ENCODE measurements at regions not wholly inside any gene's neighbourhood (a gene's known extent, or its start where the extent isn't known, plus 50 kb on each side); places are given as distances from the start of the nearest gene placed in this dataset.
"Not testable (repeated sequence)": the region's sequence is repeated elsewhere in the genome, so short reads cannot be mapped to it uniquely, and the experiment has no call there.

- FAIRE-seq; H3K9me3 ChIP-seq (ENCODE audit: control insufficient read depth in 2 of 2, insufficient read depth in 1 of 2, low read depth in 1 of 2, low read length in 1 of 2); H3K4me1 ChIP-seq (ENCODE audit: control insufficient read depth in 3 of 3, insufficient read depth in 2 of 3, low read depth in 1 of 3, low read length in 2 of 3); H3K27ac ChIP-seq (ENCODE audit: low read depth in 1 of 3, low read length in 2 of 3); DNase-seq; H3K4me3 ChIP-seq (ENCODE audit: low read depth in 1 of 3, low read length in 3 of 3); H3K36me3 ChIP-seq (ENCODE audit: control insufficient read depth in 3 of 3, insufficient read depth in 2 of 3, low read depth in 1 of 3, low read length in 3 of 3); H3K27me3 ChIP-seq (ENCODE audit: control insufficient read depth in 3 of 3, insufficient read depth in 3 of 3, low read length in 3 of 3): not testable (repeated sequence)
- no CpG with 5 or more reads among the region's 5 CpGs for WGBS, 3 donors
Observed at GRCh38 chr1:196366-196765, 255.1 kb downstream of the OR4F29 start.

- H3K4me1 ChIP-seq (ENCODE audit: control insufficient read depth in 3 of 3, insufficient read depth in 2 of 3, low read depth in 1 of 3, low read length in 2 of 3); FAIRE-seq; H3K4me3 ChIP-seq (ENCODE audit: low read depth in 1 of 3, low read length in 3 of 3); H3K36me3 ChIP-seq (ENCODE audit: control insufficient read depth in 3 of 3, insufficient read depth in 2 of 3, low read depth in 1 of 3, low read length in 3 of 3); H3K27ac ChIP-seq (ENCODE audit: low read depth in 1 of 3, low read length in 2 of 3); H3K9me3 ChIP-seq (ENCODE audit: control insufficient read depth in 2 of 2, insufficient read depth in 1 of 2, low read depth in 1 of 2, low read length in 1 of 2); H3K27me3 ChIP-seq (ENCODE audit: control insufficient read depth in 3 of 3, insufficient read depth in 3 of 3, low read length in 3 of 3): not testable (repeated sequence)
- peak in 1 of 2 donors; percentile 2 for DNase-seq
- WGBS, 3 donors, result 65 to 80% (median 77%) methylated on average over 10 to 16 of the region's 19 CpGs
Observed at GRCh38 chr1:191296-192049, 260.0 kb downstream of the OR4F29 start.

- 54 to 81% (median 73%) methylated on average over 4 of the region's 6 CpGs for WGBS, 3 donors
- not testable (repeated sequence) for FAIRE-seq; H3K27ac ChIP-seq (ENCODE audit: low read depth in 1 of 3, low read length in 2 of 3); DNase-seq; H3K36me3 ChIP-seq (ENCODE audit: control insufficient read depth in 3 of 3, insufficient read depth in 2 of 3, low read depth in 1 of 3, low read length in 3 of 3); H3K4me3 ChIP-seq (ENCODE audit: low read depth in 1 of 3, low read length in 3 of 3); H3K4me1 ChIP-seq (ENCODE audit: control insufficient read depth in 3 of 3, insufficient read depth in 2 of 3, low read depth in 1 of 3, low read length in 2 of 3); H3K27me3 ChIP-seq (ENCODE audit: control insufficient read depth in 3 of 3, insufficient read depth in 3 of 3, low read length in 3 of 3); H3K9me3 ChIP-seq (ENCODE audit: control insufficient read depth in 2 of 2, insufficient read depth in 1 of 2, low read depth in 1 of 2, low read length in 1 of 2)
Observed at GRCh38 chr1:190678-191077, 260.8 kb downstream of the OR4F29 start.

- not testable (repeated sequence) for DNase-seq; FAIRE-seq; H3K36me3 ChIP-seq (ENCODE audit: control insufficient read depth in 3 of 3, insufficient read depth in 2 of 3, low read depth in 1 of 3, low read length in 3 of 3); H3K9me3 ChIP-seq (ENCODE audit: control insufficient read depth in 2 of 2, insufficient read depth in 1 of 2, low read depth in 1 of 2, low read length in 1 of 2); H3K4me1 ChIP-seq (ENCODE audit: control insufficient read depth in 3 of 3, insufficient read depth in 2 of 3, low read depth in 1 of 3, low read length in 2 of 3); H3K27ac ChIP-seq (ENCODE audit: low read depth in 1 of 3, low read length in 2 of 3); H3K4me3 ChIP-seq (ENCODE audit: low read depth in 1 of 3, low read length in 3 of 3); H3K27me3 ChIP-seq (ENCODE audit: control insufficient read depth in 3 of 3, insufficient read depth in 3 of 3, low read length in 3 of 3)
- 81 to 90% (median 90%) methylated on average over 3 to 4 of the region's 8 CpGs for WGBS, 3 donors
Observed at GRCh38 chr1:189915-190314, 261.6 kb downstream of the OR4F29 start.

GRCh38 chr1:189270-189669, 262.2 kb downstream of the OR4F29 start:
- H3K36me3 ChIP-seq (ENCODE audit: control insufficient read depth in 3 of 3, insufficient read depth in 2 of 3, low read depth in 1 of 3, low read length in 3 of 3); H3K4me3 ChIP-seq (ENCODE audit: low read depth in 1 of 3, low read length in 3 of 3); H3K4me1 ChIP-seq (ENCODE audit: control insufficient read depth in 3 of 3, insufficient read depth in 2 of 3, low read depth in 1 of 3, low read length in 2 of 3); H3K27ac ChIP-seq (ENCODE audit: low read depth in 1 of 3, low read length in 2 of 3); H3K27me3 ChIP-seq (ENCODE audit: control insufficient read depth in 3 of 3, insufficient read depth in 3 of 3, low read length in 3 of 3); H3K9me3 ChIP-seq (ENCODE audit: control insufficient read depth in 2 of 2, insufficient read depth in 1 of 2, low read depth in 1 of 2, low read length in 1 of 2); DNase-seq; FAIRE-seq: not testable (repeated sequence)
- WGBS, 3 donors, result 90 to 100% (median 97%) methylated on average over 2 to 6 of the region's 13 CpGs

- H3K27me3 ChIP-seq (ENCODE audit: control insufficient read depth in 3 of 3, insufficient read depth in 3 of 3, low read length in 3 of 3); DNase-seq; H3K36me3 ChIP-seq (ENCODE audit: control insufficient read depth in 3 of 3, insufficient read depth in 2 of 3, low read depth in 1 of 3, low read length in 3 of 3); FAIRE-seq; H3K27ac ChIP-seq (ENCODE audit: low read depth in 1 of 3, low read length in 2 of 3); H3K4me1 ChIP-seq (ENCODE audit: control insufficient read depth in 3 of 3, insufficient read depth in 2 of 3, low read depth in 1 of 3, low read length in 2 of 3); H3K4me3 ChIP-seq (ENCODE audit: low read depth in 1 of 3, low read length in 3 of 3); H3K9me3 ChIP-seq (ENCODE audit: control insufficient read depth in 2 of 2, insufficient read depth in 1 of 2, low read depth in 1 of 2, low read length in 1 of 2): not testable (repeated sequence)
- 61 to 74% (median 67%) methylated on average over 4 of the region's 6 CpGs for WGBS, 3 donors
Observed at GRCh38 chr1:187298-187697, 264.2 kb downstream of the OR4F29 start.

GRCh38 chr1:186691-187131, 264.8 kb downstream of the OR4F29 start:
- H3K4me1 ChIP-seq (ENCODE audit: control insufficient read depth in 3 of 3, insufficient read depth in 2 of 3, low read depth in 1 of 3, low read length in 2 of 3); FAIRE-seq; H3K36me3 ChIP-seq (ENCODE audit: control insufficient read depth in 3 of 3, insufficient read depth in 2 of 3, low read depth in 1 of 3, low read length in 3 of 3); H3K27ac ChIP-seq (ENCODE audit: low read depth in 1 of 3, low read length in 2 of 3); H3K27me3 ChIP-seq (ENCODE audit: control insufficient read depth in 3 of 3, insufficient read depth in 3 of 3, low read length in 3 of 3); DNase-seq; H3K9me3 ChIP-seq (ENCODE audit: control insufficient read depth in 2 of 2, insufficient read depth in 1 of 2, low read depth in 1 of 2, low read length in 1 of 2); H3K4me3 ChIP-seq (ENCODE audit: low read depth in 1 of 3, low read length in 3 of 3): not testable (repeated sequence)
- WGBS, 3 donors, result 85 to 93% (median 93%) methylated on average over 2 of the region's 2 CpGs

GRCh38 chr1:186223-186622, 265.3 kb downstream of the OR4F29 start:
- not testable (repeated sequence) for H3K9me3 ChIP-seq (ENCODE audit: control insufficient read depth in 2 of 2, insufficient read depth in 1 of 2, low read depth in 1 of 2, low read length in 1 of 2); H3K27ac ChIP-seq (ENCODE audit: low read depth in 1 of 3, low read length in 2 of 3); DNase-seq; H3K27me3 ChIP-seq (ENCODE audit: control insufficient read depth in 3 of 3, insufficient read depth in 3 of 3, low read length in 3 of 3); H3K4me1 ChIP-seq (ENCODE audit: control insufficient read depth in 3 of 3, insufficient read depth in 2 of 3, low read depth in 1 of 3, low read length in 2 of 3); FAIRE-seq; H3K36me3 ChIP-seq (ENCODE audit: control insufficient read depth in 3 of 3, insufficient read depth in 2 of 3, low read depth in 1 of 3, low read length in 3 of 3); H3K4me3 ChIP-seq (ENCODE audit: low read depth in 1 of 3, low read length in 3 of 3)
- 66 to 95% (median 91%) methylated on average over 3 to 8 of the region's 15 CpGs for WGBS, 3 donors

GRCh38 chr1:185526-185925, 266.0 kb downstream of the OR4F29 start:
- not testable (repeated sequence) for FAIRE-seq; H3K36me3 ChIP-seq (ENCODE audit: control insufficient read depth in 3 of 3, insufficient read depth in 2 of 3, low read depth in 1 of 3, low read length in 3 of 3); H3K4me3 ChIP-seq (ENCODE audit: low read depth in 1 of 3, low read length in 3 of 3); H3K27ac ChIP-seq (ENCODE audit: low read depth in 1 of 3, low read length in 2 of 3); H3K27me3 ChIP-seq (ENCODE audit: control insufficient read depth in 3 of 3, insufficient read depth in 3 of 3, low read length in 3 of 3); H3K4me1 ChIP-seq (ENCODE audit: control insufficient read depth in 3 of 3, insufficient read depth in 2 of 3, low read depth in 1 of 3, low read length in 2 of 3); DNase-seq; H3K9me3 ChIP-seq (ENCODE audit: control insufficient read depth in 2 of 2, insufficient read depth in 1 of 2, low read depth in 1 of 2, low read length in 1 of 2)
- 76 to 88% (median 83%) methylated on average over 5 of the region's 13 CpGs for WGBS, 3 donors
